ENCODE measurements at regions not wholly inside any gene's neighbourhood (a gene's known extent, or its start where the extent isn't known, plus 50 kb on each side); places are given as distances from the start of the nearest gene placed in this dataset.

DNA sequence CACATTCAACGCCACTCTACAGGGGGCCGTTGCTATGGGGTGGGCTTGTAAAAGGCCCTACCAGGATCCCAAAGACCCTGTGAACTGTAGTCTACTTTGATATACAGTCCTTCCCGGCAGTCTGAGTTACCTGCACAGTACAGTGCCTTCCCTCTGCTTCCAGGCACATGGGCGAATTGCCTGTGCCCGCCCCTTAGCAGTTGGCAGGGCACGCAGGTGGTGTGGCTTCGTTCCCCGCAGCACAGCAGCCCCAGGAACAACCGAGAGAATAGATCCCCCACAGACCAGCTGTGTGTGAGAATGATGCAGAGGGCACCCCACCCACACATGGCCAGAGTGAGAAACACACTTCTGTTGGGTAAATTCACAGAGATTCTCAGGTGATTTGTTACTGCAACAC lies 60.6 kb downstream of the MRPL57 start:
- Mint-ChIP-seq H3K9me3 (peaks cover 4% of the 10 kb centered on the region), H3K27me3 (ENCODE audit: insufficient read depth) (no peaks in the 10 kb centered on the region), H3K27ac (no peak overlapping the region), H3K4me1 (no peaks in the 10 kb centered on the region), H3K36me3 (ENCODE audit: low read depth) (no peaks in the 10 kb centered on the region), H3K4me3 (no peak overlapping the region)
- Histone ChIP-seq H3K9me3 (ENCODE audit: control insufficient read depth, low read length) (no peaks in the 10 kb centered on the region), H3K27ac (ENCODE audit: low read depth, low read length) (no peak overlapping the region), H3K4me1 (ENCODE audit: control insufficient read depth, insufficient read depth, low read length) (no peaks in the 10 kb centered on the region), H3K9ac (ENCODE audit: extremely low read depth, low read length, poor library complexity, severe bottlenecking) (no peak overlapping the region), H3K4me3 (ENCODE audit: low read length) (no peak overlapping the region), H3K36me3 (ENCODE audit: control insufficient read depth, insufficient read depth, low read length) (no peaks in the 10 kb centered on the region), H3K27me3 (ENCODE audit: control insufficient read depth, insufficient read depth, low read length, poor library complexity, severe bottlenecking) (no peaks in the 10 kb centered on the region)
- 92% methylated on average over 9 of the region's 9 CpGs; no CpG with 5 or more reads in 1 of the 2 experiments for whole genome bisulfite sequencing, 2 experiments (ENCODE audit: insufficient coverage in 1 of 2, insufficient read length in 1 of 2)
- DNase-seq, result no peak
- TF ChIP-seq, protein P1, sequence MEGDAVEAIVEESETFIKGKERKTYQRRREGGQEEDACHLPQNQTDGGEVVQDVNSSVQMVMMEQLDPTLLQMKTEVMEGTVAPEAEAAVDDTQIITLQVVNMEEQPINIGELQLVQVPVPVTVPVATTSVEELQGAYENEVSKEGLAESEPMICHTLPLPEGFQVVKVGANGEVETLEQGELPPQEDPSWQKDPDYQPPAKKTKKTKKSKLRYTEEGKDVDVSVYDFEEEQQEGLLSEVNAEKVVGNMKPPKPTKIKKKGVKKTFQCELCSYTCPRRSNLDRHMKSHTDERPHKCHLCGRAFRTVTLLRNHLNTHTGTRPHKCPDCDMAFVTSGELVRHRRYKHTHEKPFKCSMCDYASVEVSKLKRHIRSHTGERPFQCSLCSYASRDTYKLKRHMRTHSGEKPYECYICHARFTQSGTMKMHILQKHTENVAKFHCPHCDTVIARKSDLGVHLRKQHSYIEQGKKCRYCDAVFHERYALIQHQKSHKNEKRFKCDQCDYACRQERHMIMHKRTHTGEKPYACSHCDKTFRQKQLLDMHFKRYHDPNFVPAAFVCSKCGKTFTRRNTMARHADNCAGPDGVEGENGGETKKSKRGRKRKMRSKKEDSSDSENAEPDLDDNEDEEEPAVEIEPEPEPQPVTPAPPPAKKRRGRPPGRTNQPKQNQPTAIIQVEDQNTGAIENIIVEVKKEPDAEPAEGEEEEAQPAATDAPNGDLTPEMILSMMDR (conservative IDR thresholded peaks at IDR 0.05), result no peak

DNA sequence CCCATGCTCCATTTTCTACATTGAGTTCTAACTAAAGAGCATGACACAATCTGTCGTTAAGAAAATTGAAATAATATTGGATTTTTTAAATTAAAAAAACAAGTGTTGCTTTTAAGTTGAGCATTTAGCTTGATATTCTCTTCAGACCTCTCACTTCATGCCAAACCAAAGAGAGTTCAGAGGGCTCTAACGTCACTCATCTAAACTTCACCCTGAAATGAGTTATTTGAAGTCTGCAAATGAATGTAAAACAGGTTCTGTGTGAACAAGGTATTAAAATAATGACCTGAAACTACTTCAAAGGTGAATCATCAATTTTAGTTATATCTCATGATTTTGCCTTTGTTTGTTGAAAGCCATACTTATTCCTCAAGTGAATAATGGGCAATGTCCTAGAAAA lies 61.8 kb downstream of the MRPL57 start:
- Histone ChIP-seq H3K9ac (ENCODE audit: extremely low read depth, low read length, poor library complexity, severe bottlenecking) (no peak overlapping the region), H3K4me3 (ENCODE audit: low read length) (no peak overlapping the region), H3K27ac (ENCODE audit: low read depth, low read length) (no peak overlapping the region), H3K9me3 (ENCODE audit: control insufficient read depth, low read length) (no peaks in the 10 kb centered on the region), H3K27me3 (ENCODE audit: control insufficient read depth, insufficient read depth, low read length, poor library complexity, severe bottlenecking) (no peaks in the 10 kb centered on the region), H3K4me1 (ENCODE audit: control insufficient read depth, insufficient read depth, low read length) (peaks cover 3% of the 10 kb centered on the region), H3K36me3 (ENCODE audit: control insufficient read depth, insufficient read depth, low read length) (no peaks in the 10 kb centered on the region)
- Mint-ChIP-seq H3K27me3 (ENCODE audit: insufficient read depth) (no peaks in the 10 kb centered on the region), H3K36me3 (ENCODE audit: low read depth) (no peaks in the 10 kb centered on the region), H3K9me3 (peaks cover 6% of the 10 kb centered on the region), H3K27ac (no peak overlapping the region), H3K4me3 (no peak overlapping the region), H3K4me1 (peaks cover 6% of the 10 kb centered on the region)
- WGBS, 2 experiments (ENCODE audit: insufficient coverage in 1 of 2, insufficient read length in 1 of 2), result 90% methylated on average over 2 of the region's 2 CpGs; no CpG with 5 or more reads in 1 of the 2 experiments
- DNase-seq, result no peak
- TF ChIP-seq, protein P1 (conservative IDR thresholded peaks at IDR 0.05), result no peak

DNA sequence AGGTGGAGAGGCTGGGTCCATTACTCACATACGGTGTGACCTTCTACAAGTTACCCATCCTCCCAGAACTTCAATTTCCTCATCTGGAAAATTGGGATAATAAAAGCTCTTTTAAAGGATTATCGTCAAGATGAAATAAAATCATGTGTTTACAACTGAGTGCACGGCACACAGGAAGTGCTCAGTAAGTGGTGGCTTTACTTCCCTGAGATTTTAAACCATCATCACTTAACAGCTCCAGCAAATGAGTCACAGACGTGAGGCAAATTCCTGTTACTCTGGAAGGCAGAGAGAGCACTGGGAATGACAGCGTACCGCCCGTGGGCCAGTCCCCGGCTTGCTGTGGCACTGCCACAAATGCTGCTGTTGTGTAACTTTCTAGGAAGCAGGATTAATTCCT lies 64.1 kb downstream of the MRPL57 start:
- Histone ChIP-seq H3K36me3 (ENCODE audit: control insufficient read depth, insufficient read depth, low read length) (no peaks in the 10 kb centered on the region), H3K4me1 (ENCODE audit: control insufficient read depth, insufficient read depth, low read length) (peaks cover 6% of the 10 kb centered on the region), H3K9ac (ENCODE audit: extremely low read depth, low read length, poor library complexity, severe bottlenecking) (no peak overlapping the region), H3K4me3 (ENCODE audit: low read length) (no peak overlapping the region), H3K9me3 (ENCODE audit: control insufficient read depth, low read length) (no peaks in the 10 kb centered on the region), H3K27ac (ENCODE audit: low read depth, low read length) (no peak overlapping the region), H3K27me3 (ENCODE audit: control insufficient read depth, insufficient read depth, low read length, poor library complexity, severe bottlenecking) (no peaks in the 10 kb centered on the region)
- TF ChIP-seq, protein P1 (conservative IDR thresholded peaks at IDR 0.05), result no peak
- Mint-ChIP-seq H3K27ac (no peak overlapping the region), H3K4me1 (peaks cover 13% of the 10 kb centered on the region), H3K9me3 (peaks cover 6% of the 10 kb centered on the region), H3K4me3 (no peak overlapping the region), H3K36me3 (ENCODE audit: low read depth) (no peaks in the 10 kb centered on the region), H3K27me3 (ENCODE audit: insufficient read depth) (no peaks in the 10 kb centered on the region)
- 85 to 88% methylated on average over 6 to 7 of the region's 8 CpGs for WGBS, 2 experiments (ENCODE audit: insufficient coverage in 1 of 2, insufficient read length in 1 of 2)
- no peak for DNase-seq

Data from endodermal cell (in vitro differentiated cells).